MM.1S (cell line): ENCODE measurements at regions not wholly inside any gene's neighbourhood (a gene's known extent, or its start where the extent isn't known, plus 50 kb on each side); places are given as distances from the start of the nearest gene placed in this dataset.

Experiments
- DNase-seq: peaks from one replicate; pipeline ENCODE4 v3.0.0-alpha.2; 2015
- H2AFZ ChIP-seq: fragments of 300-600 bp; sonication (generic); 2 replicates; pipeline ENCODE4 v1.6.0; 2016; ENCODE audit warnings: antibody characterized with exemption, low read length
- H3F3A ChIP-seq: fragments of 300-600 bp; sonication (generic); 2 replicates; pipeline ENCODE4 v1.6.1; 2016; ENCODE audit warnings: mild to moderate bottlenecking, antibody characterized with exemption, low read length, moderate library complexity, mixed read lengths; ENCODE audit not compliant: insufficient read depth
- H3K27ac ChIP-seq: fragments of 300-600 bp; sonication (generic); 2 replicates; pipeline ENCODE4 v1.5.1; 2016; ENCODE audit warnings: mild to moderate bottlenecking, low read length
- H3K27me3 ChIP-seq: fragments of 300-600 bp; sonication (generic); replicated peaks from 2 replicates; pipeline ENCODE4 v1.6.0; 2016; ENCODE audit warnings: low read length; ENCODE audit not compliant: insufficient read depth
- H3K36me3 ChIP-seq: fragments of 300-600 bp; sonication (generic); replicated peaks from 2 replicates; pipeline ENCODE4 v1.6.1; 2016; ENCODE audit warnings: mild to moderate bottlenecking, low read length, mixed read lengths; ENCODE audit not compliant: insufficient read depth
- H3K4me1 ChIP-seq: fragments of 300-600 bp; sonication (generic); 2 replicates; pipeline ENCODE4 v1.6.1; 2016; ENCODE audit warnings: low read length, mixed read lengths
- H3K4me2 ChIP-seq: fragments of 300-600 bp; sonication (generic); 2 replicates; pipeline ENCODE4 v1.6.0; 2016; ENCODE audit warnings: low read depth, low read length
- H3K4me3 ChIP-seq: fragments of 300-600 bp; sonication (generic); 2 replicates; pipeline ENCODE4 v1.5.1; 2016; ENCODE audit warnings: low read length, mixed read lengths
- H3K79me2 ChIP-seq: fragments of 300-600 bp; sonication (generic); 2 replicates; pipeline ENCODE4 v1.6.1; 2016; ENCODE audit warnings: mixed run types, low read length, mixed read lengths
- H3K9ac ChIP-seq: fragments of 300-600 bp; sonication (generic); 2 replicates; pipeline ENCODE4 v1.6.1; 2016; ENCODE audit warnings: low read length, mixed read lengths
- H3K9me2 ChIP-seq: fragments of 300-600 bp; sonication (generic); replicated peaks from 2 replicates; pipeline ENCODE4 v1.6.1; 2016; ENCODE audit warnings: mild to moderate bottlenecking, low read length, mixed read lengths; ENCODE audit not compliant: insufficient read depth
- H3K9me3 ChIP-seq: fragments of 300-600 bp; sonication (generic); replicated peaks from 2 replicates; pipeline ENCODE4 v1.6.1; 2016; ENCODE audit warnings: mild to moderate bottlenecking, low read length, mixed read lengths; ENCODE audit not compliant: insufficient read depth
- H4K20me1 ChIP-seq: fragments of 300-600 bp; sonication (generic); 2 replicates; pipeline ENCODE4 v1.6.1; 2016; ENCODE audit warnings: mild to moderate bottlenecking, low read length, moderate library complexity, mixed read lengths; ENCODE audit not compliant: insufficient read depth
- EZH2 ChIP-seq: fragments of 300-600 bp; sonication (generic); optimal IDR thresholded peaks from 2 replicates; pipeline ENCODE3; 2017; ENCODE audit warnings: low read depth, mild to moderate bottlenecking, antibody characterized with exemption, low read length, mixed read lengths
- EZH2phosphoT487 ChIP-seq: fragments of 300-600 bp; sonication (generic); IDR thresholded peaks from 2 replicates; pipeline ENCODE4 v1.6.1; 2018; ENCODE audit warnings: antibody characterized with exemption, low read length
- TF ChIP-seq, protein P1 (sequence below): fragments of 300-600 bp; sonication (generic); IDR thresholded peaks from 2 replicates; pipeline ENCODE4 v1.5.1; 2016; ENCODE audit warnings: antibody characterized with exemption, low read length, mixed read lengths

DNA sequence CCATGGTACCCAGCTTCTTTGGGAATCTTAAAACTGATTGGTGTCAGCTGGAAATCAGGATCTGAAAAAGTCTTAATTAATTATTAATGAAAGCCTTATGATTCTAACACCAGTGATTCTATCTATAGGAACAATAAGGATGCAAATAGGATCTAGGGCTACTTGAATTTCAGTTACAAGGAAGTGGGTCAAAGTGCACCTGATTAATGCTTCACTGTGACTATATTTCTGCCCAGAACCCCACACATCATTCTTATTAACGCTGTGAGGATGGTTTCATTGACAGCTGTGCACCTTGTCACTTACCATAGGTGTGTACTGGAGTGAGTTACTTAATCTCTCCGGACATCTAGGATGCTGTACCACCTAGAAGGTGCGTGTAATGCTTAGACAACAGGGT, 99.8 kb upstream of the ETV3 start:
- Histone ChIP-seq H3K4me1 (no peaks in the 10 kb centered on the region), H3F3A (no peaks in the 10 kb centered on the region)

DNA sequence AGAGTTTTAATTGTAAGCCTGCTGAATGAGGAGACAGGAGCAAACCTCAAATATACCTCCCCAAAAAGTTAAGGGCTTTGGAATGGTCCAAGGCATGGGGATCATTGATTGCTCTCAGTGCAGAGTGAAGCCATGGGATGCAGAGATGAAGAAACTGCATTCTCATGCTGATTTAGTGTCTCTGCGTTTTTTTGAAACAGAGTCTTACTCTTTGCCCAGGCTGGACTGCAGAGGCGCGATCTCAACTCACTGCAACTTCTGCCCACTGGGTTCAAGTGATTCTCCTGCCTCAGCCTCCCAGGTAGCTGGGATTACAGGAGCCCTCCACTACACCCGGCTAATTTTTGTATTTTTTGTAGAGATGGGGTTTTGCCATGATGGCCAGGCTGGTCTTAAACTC, 99.3 kb upstream of the ETV3 start:
- no peak overlapping the region for H3K9ac ChIP-seq
- H3K27ac ChIP-seq: no peak overlapping the region
- no peak overlapping the region for H3K4me3 ChIP-seq
- H3K36me3 ChIP-seq: no peaks in the 10 kb centered on the region
- TF ChIP-seq, protein P1, sequence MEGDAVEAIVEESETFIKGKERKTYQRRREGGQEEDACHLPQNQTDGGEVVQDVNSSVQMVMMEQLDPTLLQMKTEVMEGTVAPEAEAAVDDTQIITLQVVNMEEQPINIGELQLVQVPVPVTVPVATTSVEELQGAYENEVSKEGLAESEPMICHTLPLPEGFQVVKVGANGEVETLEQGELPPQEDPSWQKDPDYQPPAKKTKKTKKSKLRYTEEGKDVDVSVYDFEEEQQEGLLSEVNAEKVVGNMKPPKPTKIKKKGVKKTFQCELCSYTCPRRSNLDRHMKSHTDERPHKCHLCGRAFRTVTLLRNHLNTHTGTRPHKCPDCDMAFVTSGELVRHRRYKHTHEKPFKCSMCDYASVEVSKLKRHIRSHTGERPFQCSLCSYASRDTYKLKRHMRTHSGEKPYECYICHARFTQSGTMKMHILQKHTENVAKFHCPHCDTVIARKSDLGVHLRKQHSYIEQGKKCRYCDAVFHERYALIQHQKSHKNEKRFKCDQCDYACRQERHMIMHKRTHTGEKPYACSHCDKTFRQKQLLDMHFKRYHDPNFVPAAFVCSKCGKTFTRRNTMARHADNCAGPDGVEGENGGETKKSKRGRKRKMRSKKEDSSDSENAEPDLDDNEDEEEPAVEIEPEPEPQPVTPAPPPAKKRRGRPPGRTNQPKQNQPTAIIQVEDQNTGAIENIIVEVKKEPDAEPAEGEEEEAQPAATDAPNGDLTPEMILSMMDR: no peak
- TF ChIP-seq EZH2phosphoT487: no peak
- no peak for DNase-seq
- H3K9me3 ChIP-seq: no peaks in the 10 kb centered on the region
- H4K20me1 ChIP-seq: no peaks in the 10 kb centered on the region
- no peaks in the 10 kb centered on the region for H3K4me1 ChIP-seq
- no peaks in the 10 kb centered on the region for H3K27me3 ChIP-seq
- no peak overlapping the region for H2AFZ ChIP-seq
- no peaks in the 10 kb centered on the region for H3K9me2 ChIP-seq
- H3K79me2 ChIP-seq: no peaks in the 10 kb centered on the region
- H3F3A ChIP-seq: no peaks in the 10 kb centered on the region
- no peak overlapping the region for H3K4me2 ChIP-seq

More for the DNA sequence above, 99.8 kb upstream of the ETV3 start:
- DNase-seq: no peak
- H3K27me3 ChIP-seq: no peaks in the 10 kb centered on the region
- no peaks in the 10 kb centered on the region for H3K9me3 ChIP-seq
- H3K27ac ChIP-seq: no peak overlapping the region
- H3K9ac ChIP-seq: no peak overlapping the region
- TF ChIP-seq, protein P1: no peak
- no peak for TF ChIP-seq EZH2phosphoT487
- no peak for TF ChIP-seq EZH2
- H2AFZ ChIP-seq: no peak overlapping the region
- H4K20me1 ChIP-seq: no peaks in the 10 kb centered on the region
- no peaks in the 10 kb centered on the region for H3K36me3 ChIP-seq
- no peak overlapping the region for H3K4me3 ChIP-seq
- H3K79me2 ChIP-seq: no peaks in the 10 kb centered on the region
- H3K9me2 ChIP-seq: no peaks in the 10 kb centered on the region
- H3K4me2 ChIP-seq: no peak overlapping the region

DNA sequence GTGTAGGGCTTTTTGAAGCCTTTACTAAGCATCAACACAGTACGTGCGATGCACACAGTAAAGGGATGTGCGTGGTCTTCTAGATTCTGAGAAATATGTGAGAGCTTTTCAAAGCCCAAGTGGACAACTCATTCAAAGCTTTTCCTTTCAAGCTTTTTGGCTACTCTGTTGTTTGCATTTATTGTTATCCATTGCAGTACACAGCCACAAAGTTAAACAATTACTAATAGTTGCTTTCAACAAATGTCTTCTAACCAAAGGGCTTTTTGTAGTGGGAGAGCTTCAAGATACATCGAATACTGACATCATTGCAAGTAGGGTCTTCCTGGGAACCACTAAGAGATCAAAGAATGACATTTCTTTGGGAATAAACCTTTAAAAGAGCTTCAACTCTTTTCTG, 97.9 kb upstream of the ETV3 start:
- H3F3A ChIP-seq: no peaks in the 10 kb centered on the region
- H3K9me2 ChIP-seq: no peaks in the 10 kb centered on the region
- H4K20me1 ChIP-seq: no peaks in the 10 kb centered on the region
- H3K4me1 ChIP-seq: no peaks in the 10 kb centered on the region
- H3K4me2 ChIP-seq: no peak overlapping the region
- no peak for DNase-seq
- H3K9me3 ChIP-seq: no peaks in the 10 kb centered on the region
- H3K79me2 ChIP-seq: no peaks in the 10 kb centered on the region
- no peak for TF ChIP-seq EZH2
- TF ChIP-seq, protein P1: no peak
- TF ChIP-seq EZH2phosphoT487: no peak
- H3K36me3 ChIP-seq: no peaks in the 10 kb centered on the region
- no peak overlapping the region for H3K9ac ChIP-seq
- no peak overlapping the region for H3K27ac ChIP-seq
- no peaks in the 10 kb centered on the region for H3K27me3 ChIP-seq
- H2AFZ ChIP-seq: no peak overlapping the region
- H3K4me3 ChIP-seq: no peak overlapping the region

DNA sequence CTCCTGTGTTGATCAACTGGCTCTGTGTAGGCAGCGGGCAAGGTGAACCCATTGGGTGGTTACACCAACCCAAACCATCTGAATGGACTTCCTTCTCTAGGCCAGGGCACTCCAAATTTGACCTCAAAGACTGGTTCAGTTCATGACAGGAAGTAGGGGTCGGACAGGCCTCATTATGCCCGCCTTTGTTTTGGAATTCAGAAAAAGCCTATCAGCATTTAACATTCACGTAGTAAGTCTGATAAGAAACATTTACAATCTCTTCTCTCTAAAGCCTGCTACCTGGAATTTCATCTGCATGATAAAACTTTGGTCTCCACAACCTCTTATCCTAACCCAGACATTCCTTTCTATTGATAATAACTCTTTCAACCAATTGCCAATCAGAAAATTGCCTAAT, 97.1 kb upstream of the ETV3 start:
- H3K4me3 ChIP-seq: no peak overlapping the region

More for the DNA sequence above, 97.1 kb upstream of the ETV3 start:
- Histone ChIP-seq H3K4me1 (no peaks in the 10 kb centered on the region), H3K27ac (no peak overlapping the region), H4K20me1 (no peaks in the 10 kb centered on the region), H2AFZ (no peak overlapping the region), H3K9me2 (no peaks in the 10 kb centered on the region), H3F3A (no peaks in the 10 kb centered on the region), H3K79me2 (no peaks in the 10 kb centered on the region), H3K9me3 (no peaks in the 10 kb centered on the region), H3K27me3 (no peaks in the 10 kb centered on the region), H3K36me3 (no peaks in the 10 kb centered on the region), H3K4me2 (no peak overlapping the region), H3K9ac (no peak overlapping the region)
- DNase-seq: no peak
- TF ChIP-seq EZH2 (no peak), EZH2phosphoT487 (no peak)
- TF ChIP-seq, protein P1: no peak
